ENCODE measurements at regions not wholly inside any gene's neighbourhood (a gene's known extent, or its start where the extent isn't known, plus 50 kb on each side); places are given as distances from the start of the nearest gene placed in this dataset.
"Not testable (repeated sequence)": the region's sequence is repeated elsewhere in the genome, so short reads cannot be mapped to it uniquely, and the experiment has no call there.

- H3K27me3 ChIP-seq (ENCODE audit: control insufficient read depth in 1 of 2, insufficient read depth in 2 of 2, low read length in 2 of 2): no peaks in the 10 kb centered on the region
- Mint-ChIP-seq H3K4me1 (ENCODE audit: low read depth) (no peaks in the 10 kb centered on the region), H3K27ac (no peak overlapping the region), H3K27me3 (no peaks in the 10 kb centered on the region), H3K9me3 (peaks cover 3% of the 10 kb centered on the region), H3K36me3 (ENCODE audit: low read depth) (no peaks in the 10 kb centered on the region), H3K4me3 (no peak overlapping the region)
- no peaks in the 10 kb centered on the region for H3K36me3 ChIP-seq (ENCODE audit: insufficient read depth, low read length)
- ATAC-seq (ENCODE audit: poor library complexity) (no peak), DNase-seq (no peak)
- ChIA-PET POLR2A (no interaction called here), CTCF (no interaction called here)
- no peak overlapping the region for H3K4me3 ChIP-seq (ENCODE audit: low read length)
- no peaks in the 10 kb centered on the region for H3K4me1 ChIP-seq (ENCODE audit: insufficient read depth, low read length)
- TF ChIP-seq CTCF (IDR thresholded peaks at IDR 0.05): no peak
- intact Hi-C loops (cut with DNase I, micrococcal nuclease): no loop called here
- H3K9me3 ChIP-seq (ENCODE audit: control insufficient read depth in 1 of 2, insufficient read depth in 1 of 2, low read length in 2 of 2): peaks cover 0 to 4% of the 10 kb centered on the region in 2 experiments
- no peak overlapping the region for H3K27ac ChIP-seq (ENCODE audit: low read depth in 1 of 2, low read length in 2 of 2)
Observed at GRCh38 chr18:43847164-43848091, 570.1 kb upstream of the SYT4 start.

GRCh38 chr18:43849831-43850230 is 572.5 kb upstream of the SYT4 start:
- CTCF ChIA-PET; H3K9me3 Mint-ChIP-seq; DNase-seq; H3K27ac Mint-ChIP-seq; H3K27me3 Mint-ChIP-seq; H3K4me3 Mint-ChIP-seq; H3K36me3 ChIP-seq (ENCODE audit: insufficient read depth, low read length); H3K4me1 ChIP-seq (ENCODE audit: insufficient read depth, low read length); H3K4me1 Mint-ChIP-seq (ENCODE audit: low read depth); H3K27ac ChIP-seq (ENCODE audit: low read depth in 1 of 2, low read length in 2 of 2); H3K4me3 ChIP-seq (ENCODE audit: low read length); ATAC-seq (ENCODE audit: poor library complexity); H3K36me3 Mint-ChIP-seq (ENCODE audit: low read depth); intact Hi-C loops (cut with DNase I, micrococcal nuclease); H3K9me3 ChIP-seq (ENCODE audit: control insufficient read depth in 1 of 2, insufficient read depth in 1 of 2, low read length in 2 of 2); POLR2A ChIA-PET; H3K27me3 ChIP-seq (ENCODE audit: control insufficient read depth in 1 of 2, insufficient read depth in 2 of 2, low read length in 2 of 2): not testable (repeated sequence)

- ChIA-PET POLR2A (no interaction called here), CTCF (no interaction called here)
- H3K4me1 Mint-ChIP-seq (ENCODE audit: low read depth): no peaks in the 10 kb centered on the region
- ATAC-seq (ENCODE audit: poor library complexity): no peak
- Histone ChIP-seq H3K4me3 (ENCODE audit: low read length) (no peak overlapping the region), H3K27me3 (ENCODE audit: control insufficient read depth in 1 of 2, insufficient read depth in 2 of 2, low read length in 2 of 2) (no peaks in the 10 kb centered on the region), H3K27ac (ENCODE audit: low read depth in 1 of 2, low read length in 2 of 2) (no peak overlapping the region), H3K9me3 (ENCODE audit: control insufficient read depth in 1 of 2, insufficient read depth in 1 of 2, low read length in 2 of 2) (peaks cover 0 to 4% of the 10 kb centered on the region in 2 experiments), H3K36me3 (ENCODE audit: insufficient read depth, low read length) (no peaks in the 10 kb centered on the region), H3K4me1 (ENCODE audit: insufficient read depth, low read length) (no peaks in the 10 kb centered on the region)
- H3K9me3 Mint-ChIP-seq: peaks cover 6% of the 10 kb centered on the region
- H3K27me3 Mint-ChIP-seq: no peaks in the 10 kb centered on the region
- no peak for DNase-seq
- no peak overlapping the region for H3K4me3 Mint-ChIP-seq
- H3K27ac Mint-ChIP-seq: no peak overlapping the region
- intact Hi-C loops (cut with DNase I, micrococcal nuclease): no loop called here
- TF ChIP-seq CTCF (IDR thresholded peaks at IDR 0.05): no peak
- H3K36me3 Mint-ChIP-seq (ENCODE audit: low read depth): no peaks in the 10 kb centered on the region
Observed at GRCh38 chr18:43855376-43855775, 578.1 kb upstream of the SYT4 start.

- no peak for TF ChIP-seq CTCF (IDR thresholded peaks at IDR 0.05)
- no peaks in the 10 kb centered on the region for H3K9me3 ChIP-seq (ENCODE audit: control insufficient read depth in 1 of 2, insufficient read depth in 1 of 2, low read length in 2 of 2)
- Mint-ChIP-seq H3K36me3 (ENCODE audit: low read depth) (no peaks in the 10 kb centered on the region), H3K4me3 (no peak overlapping the region), H3K27ac (no peak overlapping the region), H3K9me3 (peaks cover 1% of the 10 kb centered on the region), H3K4me1 (ENCODE audit: low read depth) (no peaks in the 10 kb centered on the region), H3K27me3 (no peaks in the 10 kb centered on the region)
- ATAC-seq (ENCODE audit: poor library complexity) (no peak), DNase-seq (no peak)
- H3K27ac ChIP-seq (ENCODE audit: low read depth in 1 of 2, low read length in 2 of 2): no peak overlapping the region
- ChIA-PET POLR2A (no interaction called here), CTCF (no interaction called here)
- no peak overlapping the region for H3K4me3 ChIP-seq (ENCODE audit: low read length)
- intact Hi-C loops (cut with DNase I, micrococcal nuclease): no loop called here
- no peaks in the 10 kb centered on the region for H3K4me1 ChIP-seq (ENCODE audit: insufficient read depth, low read length)
- H3K36me3 ChIP-seq (ENCODE audit: insufficient read depth, low read length): no peaks in the 10 kb centered on the region
- no peaks in the 10 kb centered on the region for H3K27me3 ChIP-seq (ENCODE audit: control insufficient read depth in 1 of 2, insufficient read depth in 2 of 2, low read length in 2 of 2)
Observed at GRCh38 chr18:43863180-43863579, 585.9 kb upstream of the SYT4 start.
